HL-60 (cell line): ENCODE measurements at regions not wholly inside any gene's neighbourhood (a gene's known extent, or its start where the extent isn't known, plus 50 kb on each side); places are given as distances from the start of the nearest gene placed in this dataset.

Experiments
- GABPA ChIP-seq: IDR thresholded peaks from 2 replicates; pipeline ENCODE4 v1.6.1; 2012; ENCODE audit warnings: low read depth
- POLR2AphosphoS5 ChIP-seq: IDR thresholded peaks from 2 replicates; pipeline ENCODE4 v1.6.1; 2012; ENCODE audit warnings: low read depth
- TF ChIP-seq, protein P1 (sequence below): IDR thresholded peaks from one replicate; pipeline ENCODE4 v1.5.1; 2011; ENCODE audit warnings: low read length, control low read depth, inconsistent platforms; ENCODE audit not compliant: insufficient read depth
- TF ChIP-seq, protein P2 (sequence below): IDR thresholded peaks from 2 replicates; pipeline ENCODE4 v1.6.1; 2012; ENCODE audit warnings: low read depth; ENCODE audit not compliant: insufficient replicate concordance

DNA sequence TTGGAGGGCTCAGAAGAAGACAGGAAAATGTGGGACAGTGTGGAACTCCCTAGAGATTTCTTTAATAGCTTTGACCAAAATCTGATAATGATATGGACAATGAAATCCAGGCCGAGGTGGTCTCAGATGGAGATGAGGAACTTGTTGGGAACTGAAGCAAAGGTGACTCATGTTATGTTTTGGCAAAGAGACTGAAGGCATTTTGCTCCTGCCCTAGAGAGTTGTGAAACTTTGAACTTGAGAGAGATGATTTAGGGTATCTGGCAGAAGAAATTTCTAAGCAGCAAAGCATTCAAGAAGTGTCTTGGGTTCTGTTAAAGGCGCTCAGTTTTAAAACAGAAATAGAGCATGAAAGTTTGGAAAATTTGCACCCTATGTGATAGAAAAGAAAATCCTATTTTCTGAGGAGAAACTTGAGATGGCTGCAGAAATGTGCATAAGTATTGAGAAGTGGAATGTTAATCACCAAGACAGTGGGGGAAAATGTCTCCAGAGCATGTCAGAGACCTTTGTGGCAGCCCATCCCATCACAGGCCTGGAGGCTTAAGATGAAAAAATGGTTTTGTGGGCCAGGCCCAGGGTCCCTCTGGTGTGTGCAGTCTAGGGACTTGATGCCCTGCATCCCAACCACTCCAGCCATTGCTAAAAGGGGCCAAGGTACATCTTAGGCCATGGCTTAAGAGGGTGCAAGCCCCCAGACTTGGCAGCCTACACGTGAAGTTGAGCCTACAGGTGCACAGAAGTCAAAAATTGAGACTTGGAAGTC lies 463.7 kb upstream of the TLE4 start:
- TF ChIP-seq, protein P1, sequence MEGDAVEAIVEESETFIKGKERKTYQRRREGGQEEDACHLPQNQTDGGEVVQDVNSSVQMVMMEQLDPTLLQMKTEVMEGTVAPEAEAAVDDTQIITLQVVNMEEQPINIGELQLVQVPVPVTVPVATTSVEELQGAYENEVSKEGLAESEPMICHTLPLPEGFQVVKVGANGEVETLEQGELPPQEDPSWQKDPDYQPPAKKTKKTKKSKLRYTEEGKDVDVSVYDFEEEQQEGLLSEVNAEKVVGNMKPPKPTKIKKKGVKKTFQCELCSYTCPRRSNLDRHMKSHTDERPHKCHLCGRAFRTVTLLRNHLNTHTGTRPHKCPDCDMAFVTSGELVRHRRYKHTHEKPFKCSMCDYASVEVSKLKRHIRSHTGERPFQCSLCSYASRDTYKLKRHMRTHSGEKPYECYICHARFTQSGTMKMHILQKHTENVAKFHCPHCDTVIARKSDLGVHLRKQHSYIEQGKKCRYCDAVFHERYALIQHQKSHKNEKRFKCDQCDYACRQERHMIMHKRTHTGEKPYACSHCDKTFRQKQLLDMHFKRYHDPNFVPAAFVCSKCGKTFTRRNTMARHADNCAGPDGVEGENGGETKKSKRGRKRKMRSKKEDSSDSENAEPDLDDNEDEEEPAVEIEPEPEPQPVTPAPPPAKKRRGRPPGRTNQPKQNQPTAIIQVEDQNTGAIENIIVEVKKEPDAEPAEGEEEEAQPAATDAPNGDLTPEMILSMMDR = no peak
- TF ChIP-seq, protein P2, sequence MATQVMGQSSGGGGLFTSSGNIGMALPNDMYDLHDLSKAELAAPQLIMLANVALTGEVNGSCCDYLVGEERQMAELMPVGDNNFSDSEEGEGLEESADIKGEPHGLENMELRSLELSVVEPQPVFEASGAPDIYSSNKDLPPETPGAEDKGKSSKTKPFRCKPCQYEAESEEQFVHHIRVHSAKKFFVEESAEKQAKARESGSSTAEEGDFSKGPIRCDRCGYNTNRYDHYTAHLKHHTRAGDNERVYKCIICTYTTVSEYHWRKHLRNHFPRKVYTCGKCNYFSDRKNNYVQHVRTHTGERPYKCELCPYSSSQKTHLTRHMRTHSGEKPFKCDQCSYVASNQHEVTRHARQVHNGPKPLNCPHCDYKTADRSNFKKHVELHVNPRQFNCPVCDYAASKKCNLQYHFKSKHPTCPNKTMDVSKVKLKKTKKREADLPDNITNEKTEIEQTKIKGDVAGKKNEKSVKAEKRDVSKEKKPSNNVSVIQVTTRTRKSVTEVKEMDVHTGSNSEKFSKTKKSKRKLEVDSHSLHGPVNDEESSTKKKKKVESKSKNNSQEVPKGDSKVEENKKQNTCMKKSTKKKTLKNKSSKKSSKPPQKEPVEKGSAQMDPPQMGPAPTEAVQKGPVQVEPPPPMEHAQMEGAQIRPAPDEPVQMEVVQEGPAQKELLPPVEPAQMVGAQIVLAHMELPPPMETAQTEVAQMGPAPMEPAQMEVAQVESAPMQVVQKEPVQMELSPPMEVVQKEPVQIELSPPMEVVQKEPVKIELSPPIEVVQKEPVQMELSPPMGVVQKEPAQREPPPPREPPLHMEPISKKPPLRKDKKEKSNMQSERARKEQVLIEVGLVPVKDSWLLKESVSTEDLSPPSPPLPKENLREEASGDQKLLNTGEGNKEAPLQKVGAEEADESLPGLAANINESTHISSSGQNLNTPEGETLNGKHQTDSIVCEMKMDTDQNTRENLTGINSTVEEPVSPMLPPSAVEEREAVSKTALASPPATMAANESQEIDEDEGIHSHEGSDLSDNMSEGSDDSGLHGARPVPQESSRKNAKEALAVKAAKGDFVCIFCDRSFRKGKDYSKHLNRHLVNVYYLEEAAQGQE = no peak
- TF ChIP-seq GABPA = no peak
- no peak for TF ChIP-seq POLR2AphosphoS5
